GM12878 (cell line): ENCODE measurements at regions not wholly inside any gene's neighbourhood (a gene's known extent, or its start where the extent isn't known, plus 50 kb on each side); places are given as distances from the start of the nearest gene placed in this dataset.

Experiments used
- ATAC-seq: fragments of 200-7000 bp; cut with Tn5 transposase; 3 replicates; pipeline ENCODE4 v1.9.1; 2020; ENCODE audit warnings: mild to moderate bottlenecking, moderate library complexity
- BruUV-seq: library from RNA; stranded (reverse); fragments of 400-500 nt; replicated peaks from 2 replicates; lab custom pipeline; 2021; lab: Mats Ljungman, UMichigan
- CTCF ChIA-PET: fragments of 300-600 bp; sonication (Branson Sonifier 250); formaldehyde crosslinking; extraction: SDS; loops from one replicate; lab custom pipeline; 2021; ENCODE audit warnings: inconsistent platforms; lab: Yijun Ruan, JAX
- POLR2A ChIA-PET: fragments of 350-600 bp; formaldehyde crosslinking; extraction: SDS; loops from one replicate; lab custom pipeline; 2021; ENCODE audit warnings: inconsistent platforms; lab: Charles Lee
- RAD21 ChIA-PET: fragments of 300-600 bp; sonication (Branson Sonifier 250); formaldehyde crosslinking; loops from one replicate; lab custom pipeline; 2023; ENCODE audit warnings: antibody characterized with exemption; ENCODE audit not compliant: unreplicated experiment; lab: Charles Lee
- SMC1A ChIA-PET: fragments of 300-600 bp; sonication (Branson Sonifier 250); formaldehyde crosslinking; loops from one replicate; lab custom pipeline; 2023; ENCODE audit not compliant: unreplicated experiment, uncharacterized antibody; lab: Charles Lee
- DNase-seq: peaks from one replicate; pipeline ENCODE4 v3.0.0-alpha.2; 2011; ENCODE audit warnings: low read depth, low spot score
- FAIRE-seq: peaks from 3 replicates; lab custom pipeline; 2011; peaks lifted over from hg19 to GRCh38; lab: Jason Lieb, UNC
- H2AFZ ChIP-seq: 2 replicates; pipeline ENCODE4 v1.6.0; 2011; ENCODE audit warnings: low read depth, low read length, control low read depth; ENCODE audit not compliant: control insufficient read depth
- H3K27ac ChIP-seq: 2 replicates; pipeline ENCODE4 v1.5.1; 2011; ENCODE audit warnings: control low read depth; ENCODE audit not compliant: control insufficient read depth, insufficient read depth
- H3K27me3 ChIP-seq, 2 experiments: replicated peaks in 1 of 2; 2 replicates each; pipeline versions ENCODE4 v1.6.0 to v1.6.1; 2011; ENCODE audit warnings: low read length in 1 of 2; ENCODE audit not compliant: control insufficient read depth in 2 of 2, insufficient read depth in 2 of 2
- H3K36me3 ChIP-seq, 2 experiments: 2 replicates each; pipeline ENCODE4 v1.5.1; 2011; ENCODE audit warnings: low read length in 1 of 2; ENCODE audit not compliant: control insufficient read depth in 2 of 2, insufficient read depth in 2 of 2
- H3K4me1 ChIP-seq: 2 replicates; pipeline ENCODE4 v1.6.1; 2011; ENCODE audit warnings: mild to moderate bottlenecking, low read length, moderate library complexity, mixed read lengths; ENCODE audit not compliant: control insufficient read depth, insufficient read depth
- H3K4me2 ChIP-seq: 2 replicates; pipeline ENCODE4 v1.6.0; 2011; ENCODE audit warnings: control low read depth; ENCODE audit not compliant: control insufficient read depth, insufficient read depth
- H3K4me3 ChIP-seq: fragments of 200-600 bp; sonication (generic); 2 replicates; pipeline ENCODE4 v1.5.1; 2016
- H3K79me2 ChIP-seq: 2 replicates; pipeline ENCODE4 v1.6.0; 2011; ENCODE audit warnings: low read length; ENCODE audit not compliant: control insufficient read depth, insufficient read depth
- H3K9ac ChIP-seq: 2 replicates; pipeline ENCODE4 v1.8.0; 2011; ENCODE audit warnings: low read length, control low read depth, mixed read lengths; ENCODE audit not compliant: control insufficient read depth, insufficient read depth
- H3K9me3 ChIP-seq: replicated peaks from 3 replicates; pipeline ENCODE4 v1.5.1; 2011; ENCODE audit warnings: mild to moderate bottlenecking, low read length; ENCODE audit not compliant: control insufficient read depth, insufficient read depth
- H4K20me1 ChIP-seq: 2 replicates; pipeline ENCODE4 v1.6.0; 2011; ENCODE audit not compliant: control insufficient read depth, insufficient read depth
- ATF2 ChIP-seq: IDR thresholded peaks from 2 replicates; pipeline ENCODE4 v1.6.1; 2012; ENCODE audit warnings: low read length, inconsistent platforms
- HDAC2 ChIP-seq: fragments of 200-600 bp; sonication (generic); IDR thresholded peaks from 2 replicates; pipeline ENCODE4 v1.6.1; 2017
- JUNB ChIP-seq: IDR thresholded peaks from 2 replicates; pipeline ENCODE4 v1.6.1; 2016; ENCODE audit warnings: antibody characterized with exemption, mild to moderate bottlenecking
- KAT2A ChIP-seq: conservative IDR thresholded peaks from 2 replicates; pipeline ENCODE4 v1.6.1; 2011; ENCODE audit warnings: low read depth, low read length; ENCODE audit not compliant: control insufficient read depth
- MEF2A ChIP-seq: IDR thresholded peaks from 2 replicates; pipeline ENCODE4 v1.6.1; 2011; ENCODE audit warnings: low read depth, mild to moderate bottlenecking, low read length, moderate library complexity; ENCODE audit not compliant: insufficient read depth
- NFIC ChIP-seq: IDR thresholded peaks from 2 replicates; pipeline ENCODE4 v1.6.1; 2012; ENCODE audit warnings: low read depth, mild to moderate bottlenecking, inconsistent platforms, low read length, moderate library complexity
- RAD21 ChIP-seq: IDR thresholded peaks from 2 replicates; pipeline ENCODE4 v1.6.1; 2011; ENCODE audit warnings: mild to moderate bottlenecking, low read depth, low read length, moderate library complexity; ENCODE audit not compliant: insufficient read depth
- SPI1 ChIP-seq: IDR thresholded peaks from 2 replicates; pipeline ENCODE4 v1.6.1; 2011; ENCODE audit warnings: low read depth, mild to moderate bottlenecking, low read length, moderate library complexity, borderline replicate concordance; ENCODE audit not compliant: insufficient read depth
- WGBS: methylation state at CpG from one replicate; pipeline ENCODE4 v1.1.6; 2016; ENCODE audit warnings: low lambda C conversion rate; ENCODE audit not compliant: insufficient replicate concordance, insufficient coverage; ENCODE audit errors: missing lambda C conversion rate; 5-methylcytosine and 5-hydroxymethylcytosine counted together
- in situ Hi-C: fragments of 300-500 bp; cut with MboI; formaldehyde crosslinking; loops from 9 replicates; pipeline ENCODE4 v1.14.3; 2018; ENCODE audit warnings: mixed read lengths
- intact Hi-C: fragments of 100-400 bp; cut with micrococcal nuclease; formaldehyde crosslinking; loops from one replicate; pipeline ENCODE4 v1.14.2; 2022; ENCODE audit not compliant: unreplicated experiment

GRCh38 chr3:192068464-192069254 is 607.7 kb downstream of the PYDC2 start:
- DNase-seq (peak; percentile 33), ATAC-seq (peak; percentile 79), FAIRE-seq (peak; percentile 69)
- no peak overlapping the region for H3K9ac ChIP-seq
- H3K27me3 ChIP-seq: no peaks in the 10 kb centered on the region
- ChIA-PET POLR2A (no interaction called here), SMC1A (interaction anchor here (0.6 to 1.1 kb wide), 2 partner anchors 53 to 543 kb away, joined by 3 read pairs; no protein-coding TSS in a partner anchor), CTCF (interaction anchor here (0.6 kb wide), 1 partner anchor 898 kb away, joined by 3 read pairs; no protein-coding TSS in a partner anchor), RAD21 (no interaction called here)
- no TSS peak for BruUV-seq
- H2AFZ ChIP-seq: peak overlapping the region; percentile 56
- WGBS: 0% methylated on average over 3 of the region's 3 CpGs
- H3K4me1 ChIP-seq: peaks cover 13% of the 10 kb centered on the region
- H3K4me2 ChIP-seq: peak overlapping the region; percentile 69
- H3K9me3 ChIP-seq: no peaks in the 10 kb centered on the region; the same call in 2 of the 3 replicates
- peak overlapping the region; percentile 42; the same call in 1 of the 2 replicates for H3K27ac ChIP-seq
- no peaks in the 10 kb centered on the region for H4K20me1 ChIP-seq
- in situ Hi-C loops: no loop called here
- H3K36me3 ChIP-seq: no peaks in the 10 kb centered on the region
- intact Hi-C loops: no loop called here
- no peak for TF ChIP-seq KAT2A
- peak; percentile 28; the same call in 1 of the 2 replicates for TF ChIP-seq NFIC
- 0 out of 2 replicates have a peak, but pooled peaks have one; percentile 12 for TF ChIP-seq JUNB
- TF ChIP-seq MEF2A: peak; percentile 48; the same call in 1 of the 2 replicates
- no peak for TF ChIP-seq RAD21
- TF ChIP-seq ATF2: peak; percentile 59; the same call in 1 of the 2 replicates
- peak; percentile 44 for TF ChIP-seq SPI1
- TF ChIP-seq HDAC2: no peak
- no peaks in the 10 kb centered on the region for H3K79me2 ChIP-seq
- no peak overlapping the region for H3K4me3 ChIP-seq
